ENCODE measurements at regions not wholly inside any gene's neighbourhood (a gene's known extent, or its start where the extent isn't known, plus 50 kb on each side); places are given as distances from the start of the nearest gene placed in this dataset.
"Not testable (repeated sequence)": the region's sequence is repeated elsewhere in the genome, so short reads cannot be mapped to it uniquely, and the experiment has no call there.

- ChIA-PET CTCF (no interaction called here), POLR2A (ENCODE audit: low non-redundant PET) (no interaction called here)
- no peak overlapping the region for H3K4me3 ChIP-seq (ENCODE audit: low read depth, low read length, poor library complexity, severe bottlenecking)
- H3K36me3 ChIP-seq (ENCODE audit: insufficient read depth, low read length, poor library complexity, severe bottlenecking), result no peaks in the 10 kb centered on the region
- no peaks in the 10 kb centered on the region for H3K9me3 ChIP-seq (ENCODE audit: low read depth, low read length, poor library complexity, severe bottlenecking)
- H3K27ac ChIP-seq (ENCODE audit: low read depth, low read length, poor library complexity, severe bottlenecking), result no peak overlapping the region
- no peaks in the 10 kb centered on the region for H3K4me1 ChIP-seq (ENCODE audit: insufficient read depth, low read length, poor library complexity, severe bottlenecking)
- no TSS peak for BruUV-seq (replicated peaks)
- no peak for DNase-seq (ENCODE audit: low spot score)
- no peaks in the 10 kb centered on the region for H3K27me3 ChIP-seq (replicated peaks; ENCODE audit: insufficient read depth, low read depth, low read length, poor library complexity)
- TF ChIP-seq CTCF (conservative IDR thresholded peaks at IDR 0.05; ENCODE audit: low read depth, low read length) (no peak), EZH2 (IDR thresholded peaks at IDR 0.05; ENCODE audit: borderline replicate concordance, low read depth, low read length, poor library complexity, severe bottlenecking) (no peak)
- intact Hi-C loops (cut with micrococcal nuclease; ENCODE audit: unreplicated experiment), result loop anchor here (5.0 kb wide), 1 partner anchor 313 kb away; no protein-coding TSS in a partner anchor
Measured at GRCh38 chr4:9704551-9705332, 76.7 kb upstream of the DRD5 start.

- H3K4me1 ChIP-seq (ENCODE audit: insufficient read depth, low read length, poor library complexity, severe bottlenecking); DNase-seq (ENCODE audit: low spot score); POLR2A ChIA-PET (ENCODE audit: low non-redundant PET); CTCF ChIA-PET; H3K36me3 ChIP-seq (ENCODE audit: insufficient read depth, low read length, poor library complexity, severe bottlenecking); H3K27ac ChIP-seq (ENCODE audit: low read depth, low read length, poor library complexity, severe bottlenecking); H3K9me3 ChIP-seq (ENCODE audit: low read depth, low read length, poor library complexity, severe bottlenecking); intact Hi-C loops (cut with micrococcal nuclease; ENCODE audit: unreplicated experiment); BruUV-seq (replicated peaks); H3K27me3 ChIP-seq (replicated peaks; ENCODE audit: insufficient read depth, low read depth, low read length, poor library complexity); H3K4me3 ChIP-seq (ENCODE audit: low read depth, low read length, poor library complexity, severe bottlenecking): not testable (repeated sequence)
Measured at GRCh38 chr4:9707281-9707680, 74.2 kb upstream of the DRD5 start.

- H3K36me3 ChIP-seq (ENCODE audit: insufficient read depth, low read length, poor library complexity, severe bottlenecking); H3K4me1 ChIP-seq (ENCODE audit: insufficient read depth, low read length, poor library complexity, severe bottlenecking); CTCF ChIA-PET; H3K4me3 ChIP-seq (ENCODE audit: low read depth, low read length, poor library complexity, severe bottlenecking); H3K27ac ChIP-seq (ENCODE audit: low read depth, low read length, poor library complexity, severe bottlenecking); DNase-seq (ENCODE audit: low spot score); intact Hi-C loops (cut with micrococcal nuclease; ENCODE audit: unreplicated experiment); BruUV-seq (replicated peaks); POLR2A ChIA-PET (ENCODE audit: low non-redundant PET); H3K9me3 ChIP-seq (ENCODE audit: low read depth, low read length, poor library complexity, severe bottlenecking); H3K27me3 ChIP-seq (replicated peaks; ENCODE audit: insufficient read depth, low read depth, low read length, poor library complexity): not testable (repeated sequence)
Measured at GRCh38 chr4:9707936-9708335, 73.5 kb upstream of the DRD5 start.

- POLR2A ChIA-PET (ENCODE audit: low non-redundant PET), result no interaction called here
- intact Hi-C loops (cut with micrococcal nuclease; ENCODE audit: unreplicated experiment), result no loop called here
- no TSS peak for BruUV-seq (replicated peaks)
- H3K27me3 ChIP-seq (replicated peaks; ENCODE audit: insufficient read depth, low read depth, low read length, poor library complexity), result no peaks in the 10 kb centered on the region
- H3K4me1 ChIP-seq (ENCODE audit: insufficient read depth, low read length, poor library complexity, severe bottlenecking), result no peaks in the 10 kb centered on the region
- no peaks in the 10 kb centered on the region for H3K9me3 ChIP-seq (ENCODE audit: low read depth, low read length, poor library complexity, severe bottlenecking)
- H3K27ac ChIP-seq (ENCODE audit: low read depth, low read length, poor library complexity, severe bottlenecking), result no peak overlapping the region
- no peak for TF ChIP-seq EZH2 (IDR thresholded peaks at IDR 0.05; ENCODE audit: borderline replicate concordance, low read depth, low read length, poor library complexity, severe bottlenecking)
- no peak for TF ChIP-seq CTCF (conservative IDR thresholded peaks at IDR 0.05; ENCODE audit: low read depth, low read length)
- H3K36me3 ChIP-seq (ENCODE audit: insufficient read depth, low read length, poor library complexity, severe bottlenecking), result no peaks in the 10 kb centered on the region
- CTCF ChIA-PET, result no interaction called here
- no peak overlapping the region for H3K4me3 ChIP-seq (ENCODE audit: low read depth, low read length, poor library complexity, severe bottlenecking)
- DNase-seq (ENCODE audit: low spot score), result no peak
Measured at GRCh38 chr4:9709724-9710123, 71.7 kb upstream of the DRD5 start.

- H3K4me3 ChIP-seq (ENCODE audit: low read depth, low read length, poor library complexity, severe bottlenecking); H3K36me3 ChIP-seq (ENCODE audit: insufficient read depth, low read length, poor library complexity, severe bottlenecking); H3K27ac ChIP-seq (ENCODE audit: low read depth, low read length, poor library complexity, severe bottlenecking); CTCF ChIA-PET; H3K9me3 ChIP-seq (ENCODE audit: low read depth, low read length, poor library complexity, severe bottlenecking); POLR2A ChIA-PET (ENCODE audit: low non-redundant PET); intact Hi-C loops (cut with micrococcal nuclease; ENCODE audit: unreplicated experiment); H3K27me3 ChIP-seq (replicated peaks; ENCODE audit: insufficient read depth, low read depth, low read length, poor library complexity); H3K4me1 ChIP-seq (ENCODE audit: insufficient read depth, low read length, poor library complexity, severe bottlenecking); DNase-seq (ENCODE audit: low spot score); BruUV-seq (replicated peaks): not testable (repeated sequence)
Measured at GRCh38 chr4:9715271-9715670, 66.2 kb upstream of the DRD5 start.

Measured in A673 (cell line).